Ovary (tissue), 3 donors: ENCODE measurements at regions not wholly inside any gene's neighbourhood (a gene's known extent, or its start where the extent isn't known, plus 50 kb on each side); places are given as distances from the start of the nearest gene placed in this dataset.

ENCODE experiments used
- CTCF ChIP-seq, 3 donors: fragments of 450-650 bp in 2 of 3; fragments of 200-600 bp in 1 of 3; IDR thresholded peaks; one replicate each; pipeline versions ENCODE4 v1.5.1 to v1.8.0; 2016 to 2022; ENCODE audit warnings: antibody characterized with exemption in 3 of 3, mild to moderate bottlenecking in 1 of 3
- EP300 ChIP-seq: sonication (generic); formaldehyde crosslinking; IDR thresholded peaks from one replicate; pipeline ENCODE4 v1.6.1; 2017; ENCODE audit warnings: antibody characterized with exemption
- POLR2A ChIP-seq: fragments of 450-650 bp; IDR thresholded peaks from one replicate; pipeline ENCODE4 v1.6.1; 2017; ENCODE audit warnings: antibody characterized with exemption, mild to moderate bottlenecking, moderate library complexity
- donor health status: DM: no; HTN: no; CAD: no.

GRCh38 chr4:123667496-123667895 is 270.9 kb downstream of the SPRY1 start:
- TF ChIP-seq CTCF (IDR thresholded peaks at IDR 0.05) (no peak), EP300 (no peak), POLR2A (no peak)
